Vagina (tissue), 2 donors: ENCODE measurements at regions not wholly inside any gene's neighbourhood (a gene's known extent, or its start where the extent isn't known, plus 50 kb on each side); places are given as distances from the start of the nearest gene placed in this dataset.

Experiments used
- CTCF ChIP-seq, 3 experiments: fragments of 450-650 bp in 2 of 3; fragments of 200-600 bp in 1 of 3; sonication (generic) in 1 of 3; IDR thresholded peaks; one replicate each; pipeline ENCODE4 v1.5.1; 2017 to 2019; ENCODE audit warnings: antibody characterized with exemption in 3 of 3, mild to moderate bottlenecking in 2 of 3, moderate library complexity in 2 of 3
- POLR2A ChIP-seq, 2 donors: fragments of 450-650 bp; IDR thresholded peaks; one replicate each; pipeline ENCODE4 v1.6.1; 2017; ENCODE audit warnings: antibody characterized with exemption in 2 of 2, mild to moderate bottlenecking in 2 of 2, moderate library complexity in 2 of 2
- POLR2AphosphoS5 ChIP-seq, 2 donors: sonication (generic); formaldehyde crosslinking; IDR thresholded peaks; one replicate each; pipeline ENCODE4 v1.9.0; 2017; ENCODE audit warnings: antibody characterized with exemption in 2 of 2, mild to moderate bottlenecking in 2 of 2, low read depth in 1 of 2; ENCODE audit not compliant: insufficient read depth in 1 of 2

GRCh38 chr4:34181891-34182290 lies 2062.4 kb downstream of the ARAP2 start:
- no peak for TF ChIP-seq POLR2A (IDR thresholded peaks at IDR 0.05)
- no peak for TF ChIP-seq CTCF (IDR thresholded peaks at IDR 0.05)
- TF ChIP-seq POLR2AphosphoS5 (IDR thresholded peaks at IDR 0.05; ENCODE audit: insufficient read depth in 1 of 2, low read depth in 1 of 2) = no peak
